ENCODE measurements at regions not wholly inside any gene's neighbourhood (a gene's known extent, or its start where the extent isn't known, plus 50 kb on each side); places are given as distances from the start of the nearest gene placed in this dataset.

- DNase-seq = no peak
Measured at GRCh38 chr6:21519642-21520041, 73.9 kb upstream of the SOX4 start.

GRCh38 chr6:21521276-21521675, 72.3 kb upstream of the SOX4 start:
- DNase-seq = no peak

- DNase-seq = no peak
Measured at GRCh38 chr6:21522143-21522747, 71.3 kb upstream of the SOX4 start.

GRCh38 chr6:21522797-21523456, 70.6 kb upstream of the SOX4 start:
- DNase-seq = no peak

- no peak for DNase-seq
Measured at GRCh38 chr6:21523652-21524051, 69.9 kb upstream of the SOX4 start.

- no peak for DNase-seq
Measured at GRCh38 chr6:21524201-21524600, 69.3 kb upstream of the SOX4 start.

- DNase-seq = no peak
Measured at GRCh38 chr6:21526974-21527373, 66.6 kb upstream of the SOX4 start.

GRCh38 chr6:21527731-21528130, 65.8 kb upstream of the SOX4 start:
- DNase-seq = no peak

- no peak for DNase-seq
Measured at GRCh38 chr6:21529431-21529830, 64.1 kb upstream of the SOX4 start.

- DNase-seq = no peak
Measured at GRCh38 chr6:21531393-21531792, 62.2 kb upstream of the SOX4 start.

- no peak for DNase-seq
Measured at GRCh38 chr6:21533678-21534077, 59.9 kb upstream of the SOX4 start.

GRCh38 chr6:21536280-21536766, 57.2 kb upstream of the SOX4 start:
- no peak for DNase-seq

- no peak for DNase-seq
Measured at GRCh38 chr6:21537637-21538036, 55.9 kb upstream of the SOX4 start.

GRCh38 chr6:21538186-21538798, 55.3 kb upstream of the SOX4 start:
- peak in 1 of 2 donors; percentile 9 for DNase-seq

GRCh38 chr6:21539621-21540100, 53.9 kb upstream of the SOX4 start:
- no peak for DNase-seq
